Prostate gland (tissue), 1 donor: ENCODE measurements at regions not wholly inside any gene's neighbourhood (a gene's known extent, or its start where the extent isn't known, plus 50 kb on each side); places are given as distances from the start of the nearest gene placed in this dataset.

Source experiments
- POLR2A ChIP-seq: fragments of 450-650 bp; IDR thresholded peaks from one replicate; pipeline ENCODE4 v1.6.1; 2016; ENCODE audit warnings: antibody characterized with exemption, mild to moderate bottlenecking
- POLR2AphosphoS5 ChIP-seq: sonication (generic); formaldehyde crosslinking; IDR thresholded peaks from one replicate; pipeline ENCODE4 v1.6.1; 2017; ENCODE audit warnings: antibody characterized with exemption

DNA sequence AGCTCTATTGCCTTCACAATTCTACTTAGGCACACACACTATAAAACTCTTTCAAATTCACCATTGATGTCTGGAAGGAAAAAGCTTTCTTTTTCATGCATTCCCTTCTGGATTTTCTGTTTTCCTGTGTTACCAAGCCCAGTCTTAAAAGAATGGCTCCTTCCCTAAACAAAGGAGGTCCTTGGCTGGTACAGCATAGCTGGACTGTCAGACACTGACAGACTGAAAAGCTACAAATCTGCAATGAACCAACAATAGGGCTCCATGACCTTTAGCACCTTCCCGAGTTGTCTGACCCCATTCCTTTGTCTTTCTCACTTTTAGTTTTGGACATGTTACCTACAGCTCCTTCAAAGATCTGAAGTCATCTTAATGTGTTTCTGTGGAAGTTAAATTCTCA is 382.5 kb downstream of the TMEM161B start:
- TF ChIP-seq POLR2AphosphoS5 (no peak), POLR2A (no peak)
